HG03575 (cell line): ENCODE measurements at regions not wholly inside any gene's neighbourhood (a gene's known extent, or its start where the extent isn't known, plus 50 kb on each side); places are given as distances from the start of the nearest gene placed in this dataset.

Source experiments
- ATAC-seq: cut with Tn5 transposase; IDR thresholded peaks from one replicate; pipeline ENCODE4 v1.9.1; 2021; ENCODE audit not compliant: unreplicated experiment, insufficient number of reproducible peaks, low FRiP score; ENCODE audit errors: extremely low read depth

GRCh38 chr13:107104631-107105030 is 536.7 kb upstream of the ARGLU1 start:
- no peak for ATAC-seq

GRCh38 chr13:107102676-107103075 is 534.7 kb upstream of the ARGLU1 start:
- no peak for ATAC-seq

GRCh38 chr13:107099661-107100060 is 531.7 kb upstream of the ARGLU1 start:
- no peak for ATAC-seq

- no peak for ATAC-seq
Measured at GRCh38 chr13:107097916-107098315, 530.0 kb upstream of the ARGLU1 start.

- ATAC-seq: no peak
Measured at GRCh38 chr13:107095876-107096275, 527.9 kb upstream of the ARGLU1 start.

GRCh38 chr13:107091861-107092260 is 523.9 kb upstream of the ARGLU1 start:
- ATAC-seq: no peak

- ATAC-seq: no peak
Measured at GRCh38 chr13:107091428-107091827, 523.5 kb upstream of the ARGLU1 start.

- no peak for ATAC-seq
Measured at GRCh38 chr13:107088061-107088460, 520.1 kb upstream of the ARGLU1 start.

GRCh38 chr13:107079423-107080049 is 511.6 kb upstream of the ARGLU1 start:
- no peak for ATAC-seq

- no peak for ATAC-seq
Measured at GRCh38 chr13:107078229-107078765, 510.4 kb upstream of the ARGLU1 start.

- ATAC-seq: no peak
Measured at GRCh38 chr13:107076801-107077200, 508.9 kb upstream of the ARGLU1 start.

- ATAC-seq: no peak
Measured at GRCh38 chr13:107075576-107075975, 507.6 kb upstream of the ARGLU1 start.

- ATAC-seq: no peak
Measured at GRCh38 chr13:107070792-107071191, 502.9 kb upstream of the ARGLU1 start.

- ATAC-seq: no peak
Measured at GRCh38 chr13:107069108-107069776, 501.3 kb upstream of the ARGLU1 start.

- no peak for ATAC-seq
Measured at GRCh38 chr13:107067381-107067780, 499.4 kb upstream of the ARGLU1 start.

GRCh38 chr13:107066355-107066754 is 498.4 kb upstream of the ARGLU1 start:
- ATAC-seq: no peak

GRCh38 chr13:107065036-107065435 is 497.1 kb upstream of the ARGLU1 start:
- no peak for ATAC-seq

GRCh38 chr13:107057028-107057631 is 489.2 kb upstream of the ARGLU1 start:
- ATAC-seq: no peak

GRCh38 chr13:107043021-107043956 is 475.4 kb upstream of the ARGLU1 start:
- ATAC-seq: no peak
